NCI-H1694 treated with DMSO at 0.1 percent for 48 hours (cell line): ENCODE measurements at regions not wholly inside any gene's neighbourhood (a gene's known extent, or its start where the extent isn't known, plus 50 kb on each side); places are given as distances from the start of the nearest gene placed in this dataset.
"Not testable (repeated sequence)": the region's sequence is repeated elsewhere in the genome, so short reads cannot be mapped to it uniquely, and the experiment has no call there.

Experiments used
- DNase-seq: peaks from one replicate; lab custom pipeline; 2025; lab: John Stamatoyannopoulos, UW

GRCh38 chr20:11451793-11452291 is 465.9 kb upstream of the BTBD3 start:
- DNase-seq, result no peak

- no peak for DNase-seq
Measured at GRCh38 chr20:11452326-11452725, 465.4 kb upstream of the BTBD3 start.

GRCh38 chr20:11453430-11453829 is 464.3 kb upstream of the BTBD3 start:
- no peak for DNase-seq

GRCh38 chr20:11454966-11455799 is 462.5 kb upstream of the BTBD3 start:
- no peak for DNase-seq

- DNase-seq, result no peak
Measured at GRCh38 chr20:11457488-11457887, 460.2 kb upstream of the BTBD3 start.

- DNase-seq, result no peak
Measured at GRCh38 chr20:11459090-11459890, 458.4 kb upstream of the BTBD3 start.

GRCh38 chr20:11467436-11467835 is 450.3 kb upstream of the BTBD3 start:
- DNase-seq, result no peak

GRCh38 chr20:11468880-11469279 is 448.8 kb upstream of the BTBD3 start:
- no peak for DNase-seq

GRCh38 chr20:11469795-11470435 is 447.8 kb upstream of the BTBD3 start:
- DNase-seq, result no peak

GRCh38 chr20:11473983-11474382 is 443.7 kb upstream of the BTBD3 start:
- no peak for DNase-seq

GRCh38 chr20:11483697-11484096 is 434.0 kb upstream of the BTBD3 start:
- DNase-seq, result no peak

GRCh38 chr20:11484479-11484878 is 433.2 kb upstream of the BTBD3 start:
- no peak for DNase-seq

GRCh38 chr20:11492386-11492785 is 425.3 kb upstream of the BTBD3 start:
- no peak for DNase-seq

GRCh38 chr20:11492846-11493245 is 424.8 kb upstream of the BTBD3 start:
- DNase-seq, result no peak

- no peak for DNase-seq
Measured at GRCh38 chr20:11496380-11496779, 421.3 kb upstream of the BTBD3 start.

GRCh38 chr20:11497545-11497944 is 420.1 kb upstream of the BTBD3 start:
- no peak for DNase-seq

- DNase-seq, result no peak
Measured at GRCh38 chr20:11499101-11499634, 418.5 kb upstream of the BTBD3 start.

GRCh38 chr20:11502061-11502460 is 415.6 kb upstream of the BTBD3 start:
- DNase-seq, result no peak

GRCh38 chr20:11502671-11503070 is 415.0 kb upstream of the BTBD3 start:
- DNase-seq, result no peak

GRCh38 chr20:11509776-11510175 is 407.9 kb upstream of the BTBD3 start:
- DNase-seq, result no peak

GRCh38 chr20:11511821-11512220 is 405.9 kb upstream of the BTBD3 start:
- no peak for DNase-seq

GRCh38 chr20:11513241-11513745 is 404.4 kb upstream of the BTBD3 start:
- DNase-seq, result not testable (repeated sequence)
